ENCODE measurements at regions not wholly inside any gene's neighbourhood (a gene's known extent, or its start where the extent isn't known, plus 50 kb on each side); places are given as distances from the start of the nearest gene placed in this dataset.

DNA sequence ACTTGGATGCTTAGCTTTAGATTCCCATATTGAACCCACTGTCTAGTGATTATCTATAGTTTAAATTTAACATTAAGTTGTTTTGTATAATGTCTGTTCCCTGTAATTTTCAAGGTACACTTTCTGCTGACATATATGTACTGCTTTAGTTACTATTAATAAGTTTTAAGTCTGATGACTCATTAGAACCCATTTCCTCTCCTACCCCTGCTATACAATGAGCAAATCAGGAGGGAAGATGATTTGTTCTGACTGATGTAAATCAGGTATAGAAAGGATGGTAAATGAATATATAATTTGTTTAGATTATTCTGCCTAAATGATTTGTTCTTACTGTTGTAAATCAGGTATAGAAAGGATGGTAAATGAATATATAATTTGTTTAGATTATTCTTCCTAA, 691.8 kb downstream of the NXPH1 start:
- DNase-seq (no peak), ATAC-seq (ENCODE audit: poor library complexity) (no peak)
- H3K27me3 Mint-ChIP-seq = no peaks in the 10 kb centered on the region

DNA sequence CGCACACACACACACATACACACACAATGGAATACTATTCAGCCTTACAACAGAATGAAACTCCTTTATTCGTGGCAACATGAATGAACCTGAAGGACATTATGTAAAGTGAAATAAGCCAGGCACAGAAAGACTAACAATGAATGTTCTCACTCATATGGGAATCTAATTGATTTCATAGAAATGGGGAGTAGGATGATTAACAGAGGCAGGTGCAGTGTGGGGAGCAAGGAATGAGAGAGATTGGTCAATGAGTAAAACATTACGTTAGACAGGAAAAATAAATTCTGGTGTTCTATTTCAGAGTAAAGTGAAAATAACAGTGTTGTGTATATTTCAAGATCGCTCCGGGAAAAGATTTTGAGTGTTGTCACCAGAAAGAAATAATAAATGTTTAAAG, 694.5 kb downstream of the NXPH1 start:
- TF ChIP-seq, protein P1, sequence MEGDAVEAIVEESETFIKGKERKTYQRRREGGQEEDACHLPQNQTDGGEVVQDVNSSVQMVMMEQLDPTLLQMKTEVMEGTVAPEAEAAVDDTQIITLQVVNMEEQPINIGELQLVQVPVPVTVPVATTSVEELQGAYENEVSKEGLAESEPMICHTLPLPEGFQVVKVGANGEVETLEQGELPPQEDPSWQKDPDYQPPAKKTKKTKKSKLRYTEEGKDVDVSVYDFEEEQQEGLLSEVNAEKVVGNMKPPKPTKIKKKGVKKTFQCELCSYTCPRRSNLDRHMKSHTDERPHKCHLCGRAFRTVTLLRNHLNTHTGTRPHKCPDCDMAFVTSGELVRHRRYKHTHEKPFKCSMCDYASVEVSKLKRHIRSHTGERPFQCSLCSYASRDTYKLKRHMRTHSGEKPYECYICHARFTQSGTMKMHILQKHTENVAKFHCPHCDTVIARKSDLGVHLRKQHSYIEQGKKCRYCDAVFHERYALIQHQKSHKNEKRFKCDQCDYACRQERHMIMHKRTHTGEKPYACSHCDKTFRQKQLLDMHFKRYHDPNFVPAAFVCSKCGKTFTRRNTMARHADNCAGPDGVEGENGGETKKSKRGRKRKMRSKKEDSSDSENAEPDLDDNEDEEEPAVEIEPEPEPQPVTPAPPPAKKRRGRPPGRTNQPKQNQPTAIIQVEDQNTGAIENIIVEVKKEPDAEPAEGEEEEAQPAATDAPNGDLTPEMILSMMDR (IDR thresholded peaks at IDR 0.05) = no peak
- Histone ChIP-seq H3K36me3 (ENCODE audit: insufficient read depth, low read length) (no peaks in the 10 kb centered on the region), H3K27me3 (ENCODE audit: control insufficient read depth in 1 of 2, insufficient read depth in 2 of 2, low read length in 2 of 2) (no peaks in the 10 kb centered on the region), H3K27ac (ENCODE audit: low read depth in 1 of 2, low read length in 2 of 2) (no peak overlapping the region), H3K4me3 (ENCODE audit: low read length) (no peak overlapping the region), H3K9me3 (ENCODE audit: control insufficient read depth in 1 of 2, insufficient read depth in 1 of 2, low read length in 2 of 2) (no peaks in the 10 kb centered on the region), H3K4me1 (ENCODE audit: insufficient read depth, low read length) (no peaks in the 10 kb centered on the region)
- Mint-ChIP-seq H3K4me3 (no peak overlapping the region), H3K9me3 (peaks cover 8% of the 10 kb centered on the region), H3K4me1 (ENCODE audit: low read depth) (no peaks in the 10 kb centered on the region), H3K36me3 (ENCODE audit: low read depth) (no peaks in the 10 kb centered on the region), H3K27me3 (no peaks in the 10 kb centered on the region), H3K27ac (no peak overlapping the region)
- intact Hi-C loops (cut with DNase I, micrococcal nuclease) = no loop called here
- CTCF ChIA-PET = no interaction called here
- DNase-seq (no peak), ATAC-seq (ENCODE audit: poor library complexity) (no peak)
- POLR2A ChIA-PET = no interaction called here

More for the DNA sequence above, 691.8 kb downstream of the NXPH1 start:
- H3K27ac Mint-ChIP-seq = no peak overlapping the region
- TF ChIP-seq, protein P1 (IDR thresholded peaks at IDR 0.05) = no peak
- no peak overlapping the region for H3K4me3 Mint-ChIP-seq
- CTCF ChIA-PET = no interaction called here
- POLR2A ChIA-PET = no interaction called here
- H3K36me3 Mint-ChIP-seq (ENCODE audit: low read depth) = no peaks in the 10 kb centered on the region
- no peaks in the 10 kb centered on the region for H3K4me1 Mint-ChIP-seq (ENCODE audit: low read depth)
- intact Hi-C loops (cut with DNase I, micrococcal nuclease) = no loop called here
- no peaks in the 10 kb centered on the region for H3K36me3 ChIP-seq (ENCODE audit: insufficient read depth, low read length)
- no peak overlapping the region for H3K27ac ChIP-seq (ENCODE audit: low read depth in 1 of 2, low read length in 2 of 2)
- H3K4me3 ChIP-seq (ENCODE audit: low read length) = no peak overlapping the region
- peaks cover 8% of the 10 kb centered on the region for H3K9me3 Mint-ChIP-seq
- no peaks in the 10 kb centered on the region for H3K27me3 ChIP-seq (ENCODE audit: control insufficient read depth in 1 of 2, insufficient read depth in 2 of 2, low read length in 2 of 2)
- H3K4me1 ChIP-seq (ENCODE audit: insufficient read depth, low read length) = no peaks in the 10 kb centered on the region
- H3K9me3 ChIP-seq (ENCODE audit: control insufficient read depth in 1 of 2, insufficient read depth in 1 of 2, low read length in 2 of 2) = no peaks in the 10 kb centered on the region

DNA sequence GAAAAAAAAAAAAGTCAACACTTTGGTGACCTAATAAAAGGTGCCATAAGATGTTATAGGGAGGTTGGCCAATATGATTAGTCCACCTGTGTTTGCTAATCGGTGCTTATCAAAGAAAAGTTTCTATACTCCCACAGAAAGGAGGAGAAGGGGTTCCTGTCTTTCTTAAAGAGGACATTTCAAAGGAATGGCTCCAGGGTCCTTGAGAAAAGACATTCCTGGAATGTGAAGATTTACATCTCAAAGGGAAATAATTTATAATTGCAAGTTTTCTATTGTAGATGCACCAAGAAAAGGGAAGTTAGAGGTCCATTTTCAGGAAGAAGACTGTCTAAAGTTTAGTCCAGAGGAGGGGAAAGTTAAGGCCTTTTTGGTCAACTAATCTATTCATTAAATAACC, 715.3 kb downstream of the NXPH1 start:
- H3K27ac Mint-ChIP-seq = no peak overlapping the region
- ChIA-PET POLR2A (no interaction called here), CTCF (no interaction called here)
- H3K4me1 ChIP-seq (ENCODE audit: insufficient read depth, low read length) = no peaks in the 10 kb centered on the region
- no peaks in the 10 kb centered on the region for H3K9me3 ChIP-seq (ENCODE audit: control insufficient read depth in 1 of 2, insufficient read depth in 1 of 2, low read length in 2 of 2)
- intact Hi-C loops (cut with DNase I, micrococcal nuclease) = no loop called here
- no peak overlapping the region for H3K4me3 Mint-ChIP-seq
- H3K36me3 Mint-ChIP-seq (ENCODE audit: low read depth) = no peaks in the 10 kb centered on the region
- no peak overlapping the region for H3K27ac ChIP-seq (ENCODE audit: low read depth in 1 of 2, low read length in 2 of 2)
- DNase-seq (no peak), ATAC-seq (ENCODE audit: poor library complexity) (no peak)
- H3K27me3 ChIP-seq (ENCODE audit: control insufficient read depth in 1 of 2, insufficient read depth in 2 of 2, low read length in 2 of 2) = no peaks in the 10 kb centered on the region
- H3K9me3 Mint-ChIP-seq = peaks cover 5% of the 10 kb centered on the region
- TF ChIP-seq, protein P1 (IDR thresholded peaks at IDR 0.05) = no peak
- H3K4me3 ChIP-seq (ENCODE audit: low read length) = no peak overlapping the region
- H3K27me3 Mint-ChIP-seq = no peaks in the 10 kb centered on the region
- H3K4me1 Mint-ChIP-seq (ENCODE audit: low read depth) = no peaks in the 10 kb centered on the region
- no peaks in the 10 kb centered on the region for H3K36me3 ChIP-seq (ENCODE audit: insufficient read depth, low read length)
